Activated CD8-positive, alpha-beta memory T cell treated with anti-CD3 and anti-CD28 coated beads, Interleukin-2, amount 50 U/mL, for 24 hours (primary cell): ENCODE measurements at regions not wholly inside any gene's neighbourhood (a gene's known extent, or its start where the extent isn't known, plus 50 kb on each side); places are given as distances from the start of the nearest gene placed in this dataset.

Source experiments
- DNase-seq: peaks from one replicate; pipeline ENCODE4 v3.0.0-alpha.2; 2020; ENCODE audit errors: extremely low read depth

DNA sequence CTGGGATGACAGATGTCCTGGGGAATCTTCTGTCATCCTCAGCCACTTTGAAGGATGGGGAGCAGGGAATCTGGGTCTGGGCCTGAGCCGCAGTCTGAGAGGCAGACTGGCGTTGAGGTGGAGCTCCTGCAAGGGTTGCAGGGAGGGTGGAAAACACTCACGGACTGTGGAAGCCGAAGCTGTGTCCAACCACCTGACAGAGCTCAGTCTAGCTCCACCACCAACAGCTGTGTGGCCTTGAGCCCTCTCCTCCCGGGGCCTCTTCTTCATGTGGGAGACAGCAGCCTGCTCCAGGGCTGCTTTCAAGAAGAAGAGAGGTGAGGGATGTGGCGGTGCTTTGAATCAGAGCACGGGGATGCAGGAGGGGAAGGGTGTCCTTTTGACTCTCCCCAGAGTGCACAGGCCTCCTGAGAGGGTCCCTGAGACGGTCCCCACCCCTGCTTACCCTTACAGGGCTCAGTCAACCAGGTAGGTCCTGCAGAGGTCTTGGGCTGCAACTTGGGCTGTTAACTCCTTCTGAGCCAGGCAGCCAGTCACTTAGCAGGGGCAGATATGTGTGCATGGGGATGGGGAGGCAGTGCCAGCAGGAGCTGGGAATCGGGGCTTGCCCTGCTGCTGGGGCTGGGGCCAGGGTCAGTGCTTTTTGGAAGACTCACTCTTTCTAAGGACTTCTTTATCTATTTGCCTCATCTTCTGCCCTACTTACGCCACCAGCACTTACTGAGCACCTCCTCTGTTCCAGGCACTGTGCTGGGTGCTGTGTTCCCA lies 216.3 kb downstream of the PTPRU start:
- no peak for DNase-seq

DNA sequence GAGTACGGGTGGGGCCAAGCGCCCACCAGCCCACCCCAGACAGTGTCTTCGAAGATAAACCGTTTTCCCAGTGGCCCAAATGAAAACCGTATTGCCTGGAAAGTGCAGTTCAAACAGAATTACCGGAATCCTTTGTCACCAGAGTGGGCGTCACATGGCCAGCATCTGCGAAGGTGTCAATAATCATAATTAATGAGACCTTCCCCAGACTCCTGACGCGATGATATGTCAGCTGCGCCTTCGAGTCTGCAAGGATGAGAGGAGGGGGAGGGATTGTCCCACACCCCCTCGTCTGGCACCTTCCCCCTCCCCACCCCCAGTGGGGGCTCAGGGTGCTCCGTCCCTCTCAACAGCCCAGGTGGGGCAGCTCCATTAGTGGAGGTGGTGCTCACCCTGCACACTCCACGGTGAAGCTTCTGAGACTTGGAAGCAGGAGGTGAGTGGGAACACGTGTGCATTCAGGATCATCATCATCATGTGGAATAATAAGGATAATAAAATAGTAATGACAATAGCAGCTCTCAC lies 215.1 kb downstream of the PTPRU start:
- DNase-seq: no peak

DNA sequence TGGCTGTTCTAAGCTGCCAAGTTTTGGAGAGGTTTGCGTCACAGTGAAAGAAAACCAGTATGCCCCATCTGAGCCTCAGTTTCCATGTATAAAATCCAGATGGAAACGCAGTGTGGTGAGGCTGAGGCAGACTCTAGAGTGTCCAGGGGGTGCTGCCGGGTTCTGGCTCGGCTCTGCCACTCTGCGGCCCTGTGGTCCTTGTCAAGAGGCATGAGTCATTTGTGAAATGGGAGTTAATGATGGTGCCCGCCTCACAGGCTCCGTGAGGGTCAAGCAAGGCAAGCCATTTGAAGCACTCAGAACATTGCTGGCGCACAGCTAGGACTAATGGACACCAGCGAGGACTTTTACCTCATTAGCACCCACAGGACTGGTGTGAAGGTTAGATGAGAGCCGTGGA lies 214.3 kb downstream of the PTPRU start:
- DNase-seq: no peak

DNA sequence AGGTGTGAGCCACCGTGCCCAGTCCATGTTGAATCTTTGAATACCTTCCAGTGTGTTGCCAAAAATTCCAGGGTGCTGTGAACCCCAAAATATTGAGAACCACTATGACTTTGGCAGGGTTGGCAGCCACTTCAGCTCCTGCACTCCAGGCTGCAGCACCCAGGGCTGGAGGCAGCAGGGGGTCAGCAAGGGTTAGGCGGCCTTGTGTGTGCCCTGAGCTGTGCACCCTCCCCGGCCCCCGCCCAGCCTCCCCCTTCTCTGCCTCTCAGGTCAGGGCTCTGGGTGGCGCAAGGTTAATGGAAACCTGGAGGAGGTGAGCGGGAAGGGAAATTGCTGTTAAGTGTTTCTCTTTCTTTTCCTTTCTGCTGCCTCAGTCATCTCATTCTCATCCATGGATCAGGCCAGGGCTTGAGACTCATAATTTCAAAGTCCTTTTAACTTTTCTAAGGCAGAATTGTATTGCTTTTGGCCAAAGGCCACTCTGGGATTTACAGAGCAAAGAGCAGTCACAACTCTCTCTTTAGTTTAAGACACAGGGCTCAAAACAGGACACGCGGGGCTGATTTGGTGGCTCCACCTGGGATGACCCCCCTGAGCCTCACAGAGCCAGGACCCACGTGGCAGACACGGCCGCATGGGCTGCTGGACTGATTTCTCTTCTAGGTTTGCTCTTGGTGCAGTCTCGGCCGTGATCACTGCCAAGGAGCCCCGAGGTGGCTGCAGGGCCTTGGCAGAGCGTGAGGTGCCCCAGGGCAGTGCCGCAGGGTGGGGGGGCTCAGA lies 212.3 kb downstream of the PTPRU start:
- no peak for DNase-seq

DNA sequence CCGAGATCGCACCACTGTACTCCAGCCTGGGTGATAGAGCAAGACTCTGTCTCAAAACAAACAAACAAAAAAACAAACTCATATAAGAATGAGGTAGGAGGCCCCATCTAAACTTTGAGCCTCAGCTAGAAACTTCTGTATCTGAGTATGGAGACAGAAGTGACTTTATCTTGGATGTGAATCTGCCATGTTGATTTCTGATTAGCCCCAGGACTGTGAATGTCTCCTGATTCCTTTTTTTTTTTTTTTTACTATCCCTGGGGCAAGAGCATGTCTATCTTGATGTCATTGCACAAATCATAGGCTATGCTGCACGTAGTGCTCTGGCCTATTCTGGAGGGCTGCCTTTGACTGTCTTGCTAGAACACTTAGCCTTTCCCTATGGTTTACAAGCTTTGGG lies 211.0 kb downstream of the PTPRU start:
- DNase-seq: no peak

DNA sequence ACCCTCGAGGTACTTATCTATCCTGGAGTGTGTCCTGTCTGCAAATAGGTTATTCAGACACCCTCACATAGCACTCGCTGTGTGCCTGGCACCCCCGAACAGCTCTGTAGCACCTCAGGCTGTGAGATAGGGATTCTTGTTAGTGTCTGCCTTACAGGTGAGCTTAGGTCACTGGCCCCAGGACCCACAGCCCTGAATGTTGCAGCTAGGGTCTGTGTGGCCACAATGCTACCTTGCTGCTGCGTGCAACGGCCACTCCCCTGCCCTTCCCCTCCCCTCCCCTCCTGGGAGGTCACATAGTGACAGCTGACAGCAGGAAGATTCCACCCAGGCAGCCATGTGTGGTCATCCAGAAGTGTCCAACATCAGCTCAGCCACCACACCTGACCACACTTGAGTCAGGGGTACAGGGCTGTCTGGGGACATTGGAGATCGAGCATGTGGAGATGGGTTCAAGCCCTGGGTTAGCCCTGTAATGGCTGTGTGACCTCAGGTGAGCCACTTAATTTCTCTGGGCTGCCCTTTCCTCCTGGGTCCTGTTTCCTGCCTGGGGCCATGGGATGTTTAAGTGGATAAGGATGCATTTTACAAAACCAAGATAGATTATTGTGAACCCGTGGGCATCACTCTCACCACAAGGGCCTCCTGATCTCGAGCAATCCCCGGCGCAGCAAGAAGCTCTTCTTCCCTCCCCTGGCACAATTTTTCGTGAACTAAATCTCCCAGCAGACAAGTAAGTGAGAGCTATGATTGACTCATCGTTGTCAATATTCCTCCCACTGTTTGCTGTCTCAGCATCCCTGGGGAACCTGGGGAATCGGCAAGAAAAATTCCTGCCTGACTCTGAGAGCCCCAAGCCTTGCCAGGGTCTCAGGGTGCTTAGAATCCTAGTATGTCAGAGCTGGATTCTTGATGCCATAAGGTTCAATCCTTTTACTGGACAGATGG lies 208.7 kb downstream of the PTPRU start:
- no peak for DNase-seq

DNA sequence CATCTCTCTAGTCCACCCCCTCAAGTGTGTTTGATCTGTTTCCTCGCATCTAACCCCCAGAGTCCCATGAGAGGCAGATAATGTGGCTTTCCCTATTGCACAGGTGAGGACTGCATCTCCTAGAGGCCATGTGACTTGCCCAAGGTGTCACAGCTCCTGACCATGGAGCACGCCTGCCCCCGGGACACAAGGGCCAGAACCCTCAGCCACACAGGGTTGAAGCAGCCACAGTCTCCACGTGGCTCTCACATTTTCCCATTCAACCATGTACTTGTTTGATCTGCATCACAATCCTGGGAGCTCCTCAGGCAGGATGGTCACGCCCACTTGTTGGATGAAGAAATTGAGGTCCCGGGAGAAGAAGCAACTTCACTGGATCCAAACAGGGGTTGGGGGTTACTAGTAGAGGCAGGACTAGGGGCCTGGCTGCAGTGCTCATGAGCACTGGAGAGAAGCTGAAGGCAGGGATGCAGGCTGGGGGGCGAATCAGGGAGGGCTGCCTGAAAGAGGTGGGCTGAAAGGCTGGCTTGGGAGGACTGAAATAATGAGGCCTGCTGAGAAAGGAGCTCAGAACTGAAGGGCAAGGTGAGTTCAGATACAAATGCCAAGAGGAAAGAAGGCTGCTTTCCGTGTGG lies 207.9 kb downstream of the PTPRU start:
- no peak for DNase-seq

DNA sequence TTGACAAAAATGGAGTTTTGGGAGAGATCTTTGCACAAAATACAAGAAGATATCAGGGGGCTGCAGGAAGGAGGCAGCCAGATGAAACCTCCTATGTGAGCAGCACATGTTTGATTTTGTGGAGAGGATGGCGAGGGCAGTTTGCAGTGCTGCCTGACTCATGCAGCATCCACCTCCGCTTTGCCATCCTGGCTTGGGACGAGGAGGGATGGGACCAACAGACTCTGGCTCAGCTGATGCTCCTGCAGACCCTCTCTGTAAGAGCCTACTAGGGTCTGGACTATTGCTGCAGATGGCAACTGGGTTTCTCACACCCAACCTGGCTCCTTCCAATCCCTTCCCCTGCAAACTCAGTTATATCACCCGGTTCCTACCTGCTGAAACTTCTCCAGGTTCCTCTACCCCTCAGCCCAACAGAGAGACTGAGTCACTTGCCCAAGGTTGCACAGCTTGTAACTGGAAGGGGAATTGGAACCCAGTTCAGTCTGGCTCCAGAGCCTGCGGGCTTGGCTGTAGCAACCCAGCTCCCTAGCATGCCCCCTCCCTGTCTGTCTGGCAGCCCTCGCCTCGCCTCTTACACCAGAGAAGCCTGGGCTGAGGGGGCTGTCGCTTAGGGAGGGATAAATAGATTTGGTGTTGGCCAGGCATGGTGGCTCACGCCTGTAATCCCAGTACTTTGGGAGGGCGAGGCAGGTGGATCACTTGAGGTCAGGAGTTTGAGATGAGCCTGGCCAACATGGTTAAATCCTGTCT lies 205.8 kb downstream of the PTPRU start:
- DNase-seq: no peak

DNA sequence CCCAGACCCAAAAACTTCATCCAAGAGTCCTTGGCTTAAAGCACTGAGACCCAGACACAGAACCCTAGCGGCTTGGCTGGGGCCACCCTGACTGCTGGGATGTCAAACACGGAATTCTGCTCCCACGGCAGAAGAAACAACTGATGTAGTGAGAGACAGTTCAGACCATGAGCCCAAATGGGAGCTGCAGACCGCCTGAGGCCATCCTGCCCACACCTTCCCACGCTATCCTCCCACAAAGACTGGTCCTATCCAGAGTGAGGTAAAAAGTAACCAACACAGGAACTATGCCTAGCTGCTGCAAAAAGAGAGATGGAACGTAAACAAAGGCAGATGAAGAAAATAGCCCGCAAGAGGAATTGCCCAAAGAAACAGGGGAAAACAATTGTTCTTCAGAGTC lies 203.3 kb downstream of the PTPRU start:
- no peak for DNase-seq

DNA sequence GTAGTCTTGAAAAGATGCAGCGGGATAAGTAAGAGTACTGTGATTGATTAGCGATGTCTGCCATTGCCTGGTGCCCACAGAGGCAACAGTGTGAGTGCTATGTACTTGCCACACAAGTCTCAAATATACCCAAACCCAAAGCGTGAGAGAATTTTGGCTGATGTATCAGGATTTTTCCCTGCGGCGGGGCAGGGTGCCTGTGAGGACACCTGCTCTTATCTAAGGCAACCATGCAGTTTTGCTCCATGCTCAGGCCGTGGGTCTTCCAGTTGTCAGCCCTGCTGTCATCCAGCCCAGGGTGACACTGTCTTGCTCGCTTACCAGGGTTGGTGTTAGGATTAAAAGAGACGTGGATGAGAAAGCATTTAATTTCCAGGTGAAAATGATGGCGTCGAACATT lies 202.7 kb downstream of the PTPRU start:
- DNase-seq: no peak

DNA sequence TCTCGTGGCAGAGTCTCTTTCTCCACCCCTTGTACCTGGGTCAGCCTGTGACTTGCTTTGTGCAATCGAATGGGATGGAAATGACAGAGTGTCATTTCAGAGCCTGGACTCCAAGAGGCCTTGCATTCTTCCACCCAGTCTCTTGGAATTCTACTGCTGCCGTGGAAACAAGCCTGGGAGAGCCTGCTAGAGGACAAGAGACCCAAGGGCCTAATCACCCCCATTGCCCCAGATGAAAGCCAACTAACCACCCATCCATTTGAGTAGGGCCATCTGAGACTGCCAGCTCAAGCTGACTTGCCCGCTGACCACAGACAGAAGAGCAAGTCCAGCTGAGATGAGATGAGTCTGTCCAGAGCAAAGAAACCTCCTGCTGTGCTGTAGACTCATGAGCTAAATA lies 201.6 kb downstream of the PTPRU start:
- DNase-seq: no peak

DNA sequence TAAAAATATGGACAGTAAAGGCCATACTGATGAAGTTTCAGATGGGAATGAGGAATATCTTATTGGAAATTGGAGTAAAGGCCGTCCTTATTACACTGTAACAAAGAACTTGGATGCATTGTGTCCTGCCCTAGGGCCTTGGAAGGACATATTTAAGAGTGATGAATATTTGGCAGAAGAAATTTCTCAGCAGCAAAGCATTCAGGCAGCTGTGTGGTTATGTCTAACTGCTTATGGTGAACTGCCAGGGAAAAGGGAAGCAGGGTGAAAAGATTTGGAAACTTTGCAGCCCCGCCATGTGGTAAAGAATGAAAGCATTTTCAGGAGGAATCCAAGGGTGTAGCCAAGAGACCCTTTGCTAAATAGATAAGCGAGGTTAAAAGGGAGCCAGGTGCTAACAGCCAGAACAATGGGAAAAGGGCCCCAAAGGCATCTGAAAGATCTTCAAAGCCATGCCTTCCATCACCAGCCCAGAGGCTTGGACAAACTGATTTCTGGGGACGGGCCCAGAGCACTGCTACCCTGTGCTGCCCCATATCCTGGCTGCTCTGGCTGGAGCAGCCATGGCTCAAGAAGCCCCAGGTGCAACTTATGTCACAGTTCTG lies 200.0 kb downstream of the PTPRU start:
- DNase-seq: no peak

DNA sequence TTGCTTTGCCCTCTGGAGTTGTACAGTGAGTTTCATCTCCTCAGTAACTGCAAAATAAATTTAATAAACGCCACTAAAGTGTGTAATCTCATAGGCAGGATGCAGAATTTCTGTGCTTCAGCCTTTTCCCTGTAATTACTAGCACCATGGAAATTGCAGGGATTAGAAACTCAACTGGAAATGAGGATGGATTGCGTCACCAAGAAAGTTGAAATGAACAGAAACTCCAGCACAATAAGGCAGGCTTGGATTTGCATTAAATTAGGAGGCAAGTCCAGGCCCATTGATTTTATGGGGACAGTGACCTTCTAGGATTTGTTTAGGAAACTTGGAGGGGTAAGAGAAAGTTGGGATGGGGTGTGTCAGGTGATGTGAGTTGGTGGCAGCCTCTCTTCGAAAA lies 197.5 kb downstream of the PTPRU start:
- DNase-seq: no peak

DNA sequence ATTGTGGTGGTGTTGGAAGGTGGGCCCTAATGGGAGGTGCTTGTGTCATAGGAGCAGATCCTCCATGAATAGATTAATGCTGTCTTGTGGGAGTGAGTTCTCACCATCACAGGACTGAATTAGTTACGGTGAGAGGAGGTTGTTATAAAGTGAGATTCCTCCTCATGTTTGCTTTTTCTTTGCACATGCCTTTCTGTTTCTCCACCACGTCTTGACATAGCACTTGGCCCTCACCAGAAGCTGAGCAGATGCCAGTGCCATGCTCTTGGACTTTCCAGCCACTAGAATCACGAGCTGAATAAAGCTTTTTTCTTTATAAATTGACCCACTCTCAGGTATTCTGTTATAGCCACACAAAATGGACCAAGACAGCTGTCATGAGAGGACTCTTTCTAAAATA lies 194.8 kb downstream of the PTPRU start:
- no peak for DNase-seq

DNA sequence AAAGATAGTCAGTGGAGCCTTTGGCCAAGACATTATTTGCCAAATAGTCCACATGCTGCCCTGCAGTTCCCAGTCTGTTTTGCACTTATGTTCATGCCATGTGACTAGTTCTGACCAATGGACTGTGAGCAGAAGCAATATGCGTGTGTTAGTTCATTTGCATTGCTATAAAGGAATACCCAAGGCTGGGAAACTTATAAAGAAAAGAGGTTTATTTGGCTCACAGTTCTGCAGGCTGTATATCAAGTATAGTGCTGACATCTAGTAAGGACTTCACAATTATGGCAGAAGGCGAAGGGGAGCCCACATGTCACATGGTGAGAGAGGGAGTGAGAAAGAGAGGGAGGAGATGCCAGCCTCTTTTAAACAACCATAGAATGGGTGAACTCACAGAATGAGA lies 193.3 kb downstream of the PTPRU start:
- no peak for DNase-seq

DNA sequence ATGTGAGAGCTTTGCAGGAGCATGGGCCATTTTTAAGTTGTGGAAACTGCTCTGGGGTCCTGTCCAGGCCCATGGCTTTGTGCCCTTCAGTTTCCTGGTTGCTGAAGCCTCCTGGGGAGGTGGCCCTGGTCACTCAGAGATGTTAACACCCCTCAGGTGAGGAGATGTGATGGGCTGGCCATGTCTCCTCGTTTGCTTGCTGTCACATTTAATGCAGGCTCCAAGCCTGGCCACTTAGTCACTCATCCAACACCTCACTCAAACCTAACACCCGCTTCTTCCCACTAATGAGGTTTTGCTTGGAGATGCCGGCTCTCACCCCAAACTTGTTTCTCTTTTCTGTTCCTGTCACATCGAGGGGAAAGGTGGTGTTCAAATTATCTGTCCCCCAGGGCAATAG lies 192.7 kb downstream of the PTPRU start:
- no peak for DNase-seq

DNA sequence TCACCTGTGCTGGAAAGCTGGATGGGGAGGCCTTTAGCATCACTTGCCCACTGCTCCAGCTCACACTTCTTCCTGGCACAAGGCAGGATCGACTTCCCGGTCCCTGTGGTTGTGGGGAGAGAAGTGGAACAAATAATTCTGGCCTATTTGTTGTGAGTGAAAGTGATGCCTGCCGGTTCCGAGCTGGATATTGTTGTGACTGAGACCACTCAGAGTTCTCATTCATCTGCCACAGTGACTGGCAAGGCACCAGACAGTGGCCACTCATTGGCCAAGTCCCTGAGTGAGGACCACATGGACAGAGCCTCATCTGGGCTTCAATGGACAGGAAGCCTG lies 191.9 kb downstream of the PTPRU start:
- no peak for DNase-seq

DNA sequence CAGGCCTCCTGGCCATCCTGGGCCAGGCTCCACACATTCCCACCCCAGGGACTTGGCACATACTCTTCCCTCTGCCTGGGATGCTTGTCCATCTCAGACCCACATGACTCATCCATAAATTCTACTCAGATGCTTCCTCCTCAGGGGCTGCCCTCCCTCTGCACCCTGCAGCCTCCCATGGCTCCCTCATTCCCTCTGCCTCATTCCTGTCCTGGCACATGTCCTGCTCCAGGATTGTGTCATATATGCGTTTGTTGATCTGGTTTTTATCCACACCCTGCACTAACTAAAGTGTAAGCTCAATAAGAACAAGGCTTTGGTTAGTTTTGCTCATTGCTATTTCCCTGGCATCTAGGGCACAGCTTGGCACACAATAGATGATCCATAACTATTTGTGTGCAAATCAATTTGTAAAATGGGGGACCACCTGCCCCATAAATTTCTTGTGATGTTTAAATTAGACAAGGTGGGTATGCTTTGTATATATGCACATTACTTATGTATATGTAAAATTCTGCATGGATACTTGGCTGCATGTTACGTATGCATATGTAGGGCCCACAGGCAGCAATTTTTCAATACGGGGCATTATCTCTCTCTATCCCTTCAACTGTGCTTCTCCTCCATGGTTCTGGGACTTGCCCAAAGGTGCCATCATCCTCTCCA lies 191.4 kb downstream of the PTPRU start:
- no peak for DNase-seq

DNA sequence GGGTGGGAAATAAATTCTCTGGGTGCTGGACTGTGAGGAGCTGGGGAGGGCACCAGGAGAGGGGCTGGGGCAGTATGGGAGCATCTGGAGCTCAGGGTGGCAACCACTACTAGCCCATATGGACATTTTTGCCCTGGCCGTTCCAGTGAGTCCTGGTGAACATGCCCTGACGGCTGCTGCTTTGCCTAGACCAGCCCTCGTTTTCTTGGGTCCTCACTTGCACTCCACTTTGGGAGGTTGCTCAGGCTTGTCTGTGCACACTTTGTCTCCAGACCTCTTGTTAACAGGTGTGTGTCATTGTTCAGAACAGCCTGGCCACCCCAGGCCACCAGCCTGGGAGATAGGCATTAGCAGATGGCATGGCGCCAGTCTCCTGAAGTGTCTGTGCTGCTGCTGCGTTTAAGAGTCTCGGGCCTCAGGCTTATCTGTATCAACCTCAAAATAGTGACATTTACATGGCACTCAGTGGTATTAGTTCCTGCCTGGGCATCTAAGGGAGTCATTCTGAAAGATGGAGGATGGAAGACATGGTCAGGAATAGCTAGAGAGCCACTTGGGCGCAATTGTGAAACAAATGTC lies 190.5 kb downstream of the PTPRU start:
- no peak for DNase-seq

DNA sequence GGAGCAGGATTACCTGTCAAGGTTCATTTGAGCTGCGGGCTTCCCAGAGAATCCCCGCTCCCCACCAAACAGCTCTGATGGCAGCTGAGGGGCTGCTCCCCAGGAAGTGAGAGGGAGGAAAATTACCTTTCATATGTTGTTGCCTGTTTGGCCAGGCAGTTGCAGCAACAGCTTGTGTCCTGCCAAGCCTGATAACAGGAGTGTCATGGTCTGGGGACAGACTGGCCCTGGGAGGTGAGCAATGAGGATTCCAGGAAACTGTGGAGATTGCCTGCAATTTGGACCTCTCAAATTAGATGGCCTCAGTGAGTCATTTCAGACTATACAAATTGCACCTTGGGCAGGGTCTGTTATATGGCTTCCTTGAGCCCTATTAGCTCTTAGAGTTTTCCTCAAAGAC lies 189.3 kb downstream of the PTPRU start:
- DNase-seq: no peak
